H1 (cell line): ENCODE measurements at regions not wholly inside any gene's neighbourhood (a gene's known extent, or its start where the extent isn't known, plus 50 kb on each side); places are given as distances from the start of the nearest gene placed in this dataset.

Source experiments
- ASH2L ChIP-seq: fragments of 200-600, 300-600 bp; sonication (generic); IDR thresholded peaks from one replicate; pipeline ENCODE4 v1.7.1; 2017; ENCODE audit warnings: low read length
- CBX8 ChIP-seq: fragments of 300-800, 300-1000 bp; sonication (generic); IDR thresholded peaks from 2 replicates; pipeline ENCODE4 v1.7.1; 2016; ENCODE audit warnings: low read depth, low read length, borderline replicate concordance
- CHD7 ChIP-seq: fragments of 300-600 bp; sonication (generic); IDR thresholded peaks from 2 replicates; pipeline ENCODE4 v1.7.1; 2012; ENCODE audit warnings: low read length, moderate library complexity, mild to moderate bottlenecking, inconsistent platforms; ENCODE audit not compliant: insufficient replicate concordance
- RAD21 ChIP-seq, 2 experiments: IDR thresholded peaks in 1 of 2; conservative IDR thresholded peaks in 1 of 2; 2 replicates each; pipeline ENCODE4 v1.6.1; 2011; ENCODE audit warnings: low read depth in 2 of 2, low read length in 2 of 2, improper control_type of control experiment in 1 of 2, inconsistent platforms in 1 of 2, mild to moderate bottlenecking in 1 of 2, moderate library complexity in 1 of 2
- RFX5 ChIP-seq: IDR thresholded peaks from 2 replicates; pipeline ENCODE4 v1.6.1; 2011; ENCODE audit warnings: low read depth, low read length, improper control_type of control experiment, borderline replicate concordance
- TF ChIP-seq, protein P1 (sequence below): IDR thresholded peaks from 2 replicates; pipeline ENCODE4 v1.6.1; 2011; ENCODE audit warnings: low read length, improper control_type of control experiment

DNA sequence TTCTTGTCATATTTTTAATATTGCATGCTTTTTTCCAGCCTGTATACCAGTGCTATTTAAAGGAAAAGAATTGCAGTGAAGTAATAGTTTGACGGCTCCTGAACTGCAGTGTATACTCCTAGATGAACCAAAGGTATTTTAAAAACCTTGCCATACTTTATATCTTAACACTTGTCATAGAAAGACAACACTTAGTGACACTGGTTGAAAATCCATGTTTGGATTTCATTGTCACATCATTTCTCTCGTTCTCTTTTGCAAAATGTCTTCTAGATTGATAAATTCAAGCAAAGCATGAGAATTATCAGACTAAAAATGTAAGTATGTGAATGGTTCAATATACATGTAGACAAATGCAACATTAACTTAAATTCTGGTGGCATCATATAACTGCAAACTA is 1293.9 kb downstream of the PCDH9 start (continued):
- no peak for TF ChIP-seq CHD7
- no peak for TF ChIP-seq RAD21 (IDR thresholded peaks at IDR 0.05 in 1 of 2, conservative IDR thresholded peaks at IDR 0.05 in 1 of 2; ENCODE audit: low read depth in 2 of 2, low read length in 2 of 2)
- TF ChIP-seq ASH2L: no peak
- no peak for TF ChIP-seq RFX5
- TF ChIP-seq CBX8: no peak
- TF ChIP-seq, protein P1, sequence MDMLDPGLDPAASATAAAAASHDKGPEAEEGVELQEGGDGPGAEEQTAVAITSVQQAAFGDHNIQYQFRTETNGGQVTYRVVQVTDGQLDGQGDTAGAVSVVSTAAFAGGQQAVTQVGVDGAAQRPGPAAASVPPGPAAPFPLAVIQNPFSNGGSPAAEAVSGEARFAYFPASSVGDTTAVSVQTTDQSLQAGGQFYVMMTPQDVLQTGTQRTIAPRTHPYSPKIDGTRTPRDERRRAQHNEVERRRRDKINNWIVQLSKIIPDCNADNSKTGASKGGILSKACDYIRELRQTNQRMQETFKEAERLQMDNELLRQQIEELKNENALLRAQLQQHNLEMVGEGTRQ: no peak
